Kidney epithelial cell (primary cell): ENCODE measurements at regions not wholly inside any gene's neighbourhood (a gene's known extent, or its start where the extent isn't known, plus 50 kb on each side); places are given as distances from the start of the nearest gene placed in this dataset.
A peak's percentile ranks its signal among the peaks of the same experiment; 100 is the strongest.

Experiments used
- DNase-seq: peaks from one replicate; pipeline ENCODE4 v3.0.0-alpha.2; 2010; ENCODE audit warnings: low read depth
- H3K27me3 ChIP-seq: 2 replicates; pipeline ENCODE4 v1.6.0; 2011; ENCODE audit warnings: low read length; ENCODE audit not compliant: control insufficient read depth, insufficient read depth
- H3K36me3 ChIP-seq: 2 replicates; pipeline ENCODE4 v1.5.1; 2011; ENCODE audit warnings: low read length; ENCODE audit not compliant: control insufficient read depth, insufficient read depth
- H3K4me3 ChIP-seq: 2 replicates; pipeline ENCODE4 v1.5.1; 2011; ENCODE audit warnings: low read depth, mild to moderate bottlenecking, control low read depth, low read length
- CTCF ChIP-seq: IDR thresholded peaks from 2 replicates; pipeline ENCODE4 v1.5.1; 2011; ENCODE audit warnings: mild to moderate bottlenecking, moderate library complexity, low read length, control low read depth, inconsistent platforms; ENCODE audit not compliant: insufficient read depth, poor library complexity, severe bottlenecking

DNA sequence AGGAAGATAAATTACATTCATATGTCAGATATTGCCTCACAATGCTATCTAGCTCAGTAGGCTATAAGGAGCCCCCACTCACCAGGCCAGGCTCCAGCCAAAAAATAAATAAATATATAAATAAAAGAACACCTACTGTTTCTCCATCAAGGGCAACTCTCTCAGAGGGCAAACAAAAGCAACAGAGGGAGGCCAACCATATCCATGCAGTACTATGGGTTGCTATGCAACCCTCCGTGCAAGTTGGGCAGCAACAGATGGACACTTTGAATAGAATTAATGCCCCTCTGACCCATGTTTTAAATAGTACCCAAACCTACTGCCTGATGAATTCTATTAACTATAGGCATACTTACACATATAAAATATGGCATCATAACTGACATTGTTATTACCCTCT is 279.8 kb upstream of the EDNRB start:
- Histone ChIP-seq H3K4me3 (no peak overlapping the region), H3K36me3 (no peaks in the 10 kb centered on the region), H3K27me3 (no peaks in the 10 kb centered on the region)
- TF ChIP-seq CTCF = no peak
- DNase-seq = no peak

DNA sequence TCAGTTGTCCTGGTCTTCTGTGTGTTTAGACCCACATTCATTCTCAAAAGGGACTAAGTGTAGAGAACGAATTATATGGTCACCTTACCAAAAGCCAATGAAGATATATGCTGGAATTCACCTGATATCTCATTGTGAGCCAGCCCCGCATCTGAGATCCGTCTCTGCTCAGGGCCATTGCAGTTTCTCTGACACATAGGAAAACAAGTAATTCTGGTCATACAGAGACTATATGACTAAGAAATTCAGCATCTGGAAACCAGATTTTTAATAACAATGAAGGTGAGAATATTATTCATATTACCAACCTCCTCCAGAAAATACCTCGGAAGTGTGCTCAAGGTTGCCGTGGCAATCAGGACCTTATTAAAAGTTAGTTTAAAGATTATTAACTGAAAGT is 278.6 kb upstream of the EDNRB start:
- H3K36me3 ChIP-seq = no peaks in the 10 kb centered on the region
- no peak for TF ChIP-seq CTCF
- DNase-seq = no peak
- no peaks in the 10 kb centered on the region for H3K27me3 ChIP-seq
- no peak overlapping the region for H3K4me3 ChIP-seq

GRCh38 chr13:78194904-78195639 is 276.4 kb upstream of the EDNRB start:
- TF ChIP-seq CTCF = no peak
- no peak overlapping the region for H3K4me3 ChIP-seq
- H3K27me3 ChIP-seq = no peaks in the 10 kb centered on the region
- DNase-seq = peak; percentile 23
- no peaks in the 10 kb centered on the region for H3K36me3 ChIP-seq

DNA sequence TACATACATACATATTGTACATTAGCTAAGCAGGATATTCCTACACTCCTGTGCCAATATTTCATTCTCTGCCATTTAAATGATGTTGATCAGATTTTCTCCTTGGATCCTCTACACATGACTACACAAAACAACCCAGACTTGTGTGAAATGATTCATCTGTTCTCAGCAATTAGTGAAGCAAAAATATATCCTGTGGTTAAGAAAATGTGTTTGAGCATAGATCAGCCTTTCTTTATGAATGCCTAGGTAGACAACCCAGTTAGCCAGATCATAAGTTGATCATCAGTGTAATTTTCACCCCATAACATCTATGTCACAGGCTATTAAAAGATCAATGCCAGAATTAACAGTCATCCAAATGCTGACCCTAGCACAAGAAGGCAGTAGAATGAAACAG is 275.2 kb upstream of the EDNRB start:
- Histone ChIP-seq H3K4me3 (no peak overlapping the region), H3K36me3 (no peaks in the 10 kb centered on the region), H3K27me3 (no peaks in the 10 kb centered on the region)
- TF ChIP-seq CTCF = no peak
- DNase-seq = peak; percentile 9

- Histone ChIP-seq H3K4me3 (no peak overlapping the region), H3K27me3 (no peaks in the 10 kb centered on the region), H3K36me3 (no peaks in the 10 kb centered on the region)
- TF ChIP-seq CTCF = no peak
- DNase-seq = no peak
Measured at GRCh38 chr13:78192716-78193115, 274.1 kb upstream of the EDNRB start.

DNA sequence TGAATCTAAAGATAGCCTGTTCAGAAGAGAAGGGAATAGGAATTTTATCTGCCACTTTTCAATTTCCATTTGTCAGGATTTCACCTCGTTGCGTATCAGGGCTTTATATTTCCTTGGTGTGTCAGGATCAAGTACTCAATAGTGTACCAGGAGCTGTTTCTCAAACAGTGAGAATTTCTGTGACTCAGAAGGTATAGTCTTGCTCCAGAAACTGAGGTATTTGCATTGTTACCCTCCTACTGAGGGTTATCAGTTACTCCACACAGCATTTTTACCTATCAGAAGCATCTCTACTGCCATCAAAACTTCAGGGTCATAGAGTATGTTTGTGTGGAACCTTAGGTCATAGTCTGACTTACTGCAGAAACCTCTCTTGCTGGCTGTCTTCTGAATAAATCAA is 271.7 kb upstream of the EDNRB start:
- H3K4me3 ChIP-seq = no peak overlapping the region
- DNase-seq = no peak
- no peaks in the 10 kb centered on the region for H3K27me3 ChIP-seq
- H3K36me3 ChIP-seq = no peaks in the 10 kb centered on the region
- TF ChIP-seq CTCF = no peak
